GM18868 (cell line): ENCODE measurements at regions not wholly inside any gene's neighbourhood (a gene's known extent, or its start where the extent isn't known, plus 50 kb on each side); places are given as distances from the start of the nearest gene placed in this dataset.

Source experiments
- ATAC-seq: cut with Tn5 transposase; IDR thresholded peaks from one replicate; pipeline ENCODE4 v1.9.1; 2021; ENCODE audit warnings: mild to moderate bottlenecking, moderate library complexity; ENCODE audit not compliant: unreplicated experiment

- ATAC-seq: no peak
Measured at GRCh38 chr4:41426539-41426938, 111.4 kb upstream of the LIMCH1 start.

- no peak for ATAC-seq
Measured at GRCh38 chr4:41427306-41427882, 110.6 kb upstream of the LIMCH1 start.

GRCh38 chr4:41427931-41428600 is 109.9 kb upstream of the LIMCH1 start:
- no peak for ATAC-seq

- no peak for ATAC-seq
Measured at GRCh38 chr4:41428601-41429279, 109.2 kb upstream of the LIMCH1 start.

GRCh38 chr4:41429280-41429669 is 108.7 kb upstream of the LIMCH1 start:
- ATAC-seq: no peak

GRCh38 chr4:41430792-41431191 is 107.2 kb upstream of the LIMCH1 start:
- no peak for ATAC-seq

GRCh38 chr4:41431276-41431675 is 106.7 kb upstream of the LIMCH1 start:
- no peak for ATAC-seq

GRCh38 chr4:41432219-41432618 is 105.7 kb upstream of the LIMCH1 start:
- ATAC-seq: no peak

GRCh38 chr4:41432881-41433280 is 105.1 kb upstream of the LIMCH1 start:
- no peak for ATAC-seq

- no peak for ATAC-seq
Measured at GRCh38 chr4:41433361-41433760, 104.6 kb upstream of the LIMCH1 start.

- no peak for ATAC-seq
Measured at GRCh38 chr4:41435510-41435909, 102.4 kb upstream of the LIMCH1 start.

- no peak for ATAC-seq
Measured at GRCh38 chr4:41436419-41436818, 101.5 kb upstream of the LIMCH1 start.

GRCh38 chr4:41437111-41437536 is 100.8 kb upstream of the LIMCH1 start:
- ATAC-seq: no peak

GRCh38 chr4:41438931-41439297 is 99.0 kb upstream of the LIMCH1 start:
- no peak for ATAC-seq

GRCh38 chr4:41442810-41443209 is 95.1 kb upstream of the LIMCH1 start:
- ATAC-seq: no peak

- ATAC-seq: no peak
Measured at GRCh38 chr4:41443340-41444079, 94.4 kb upstream of the LIMCH1 start.

- no peak for ATAC-seq
Measured at GRCh38 chr4:41446391-41446790, 91.6 kb upstream of the LIMCH1 start.

- no peak for ATAC-seq
Measured at GRCh38 chr4:41446981-41447725, 90.8 kb upstream of the LIMCH1 start.

- no peak for ATAC-seq
Measured at GRCh38 chr4:41448934-41449333, 89.0 kb upstream of the LIMCH1 start.

GRCh38 chr4:41451961-41452360 is 86.0 kb upstream of the LIMCH1 start:
- ATAC-seq: no peak
